ENCODE measurements at regions not wholly inside any gene's neighbourhood (a gene's known extent, or its start where the extent isn't known, plus 50 kb on each side); places are given as distances from the start of the nearest gene placed in this dataset.
A peak's percentile ranks its signal among the peaks of the same experiment; 100 is the strongest.

DNA sequence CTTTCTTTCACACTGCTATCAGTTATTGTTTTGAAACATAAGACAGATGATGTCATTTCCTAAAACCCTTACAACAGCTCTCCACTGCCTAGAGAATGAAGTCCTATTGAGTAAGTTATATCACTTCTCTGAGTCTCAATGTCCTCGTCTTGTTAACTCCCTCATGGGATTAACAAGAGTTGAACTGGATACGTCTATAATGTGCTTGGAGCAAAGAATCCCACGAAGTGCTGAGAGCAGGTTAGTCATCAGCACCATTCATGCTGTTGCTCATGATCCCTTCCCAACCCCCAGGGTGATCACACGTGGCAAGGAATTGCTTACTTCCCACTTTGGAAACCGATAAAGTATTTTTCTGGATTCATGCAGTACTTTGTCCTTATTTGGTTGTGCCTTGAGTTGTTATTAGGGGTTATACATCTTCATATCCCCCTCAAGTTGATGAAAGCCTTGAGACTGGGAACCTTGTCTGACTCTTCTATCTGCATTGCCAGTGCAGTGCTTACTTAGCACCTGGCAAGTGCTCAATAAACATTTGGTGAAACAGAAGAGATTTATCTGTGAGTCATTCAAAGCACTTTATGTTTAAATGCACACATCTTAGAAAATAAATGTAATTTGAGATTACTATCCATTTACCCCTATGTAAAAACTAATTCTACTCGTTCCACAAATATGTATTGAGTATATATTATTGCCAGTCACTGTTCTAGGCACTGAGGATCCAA is 487.5 kb downstream of the EPM2A start:
- no peak overlapping the region for H3K4me3 ChIP-seq (ENCODE audit: low read depth, low read length)
- TF ChIP-seq, protein P1, sequence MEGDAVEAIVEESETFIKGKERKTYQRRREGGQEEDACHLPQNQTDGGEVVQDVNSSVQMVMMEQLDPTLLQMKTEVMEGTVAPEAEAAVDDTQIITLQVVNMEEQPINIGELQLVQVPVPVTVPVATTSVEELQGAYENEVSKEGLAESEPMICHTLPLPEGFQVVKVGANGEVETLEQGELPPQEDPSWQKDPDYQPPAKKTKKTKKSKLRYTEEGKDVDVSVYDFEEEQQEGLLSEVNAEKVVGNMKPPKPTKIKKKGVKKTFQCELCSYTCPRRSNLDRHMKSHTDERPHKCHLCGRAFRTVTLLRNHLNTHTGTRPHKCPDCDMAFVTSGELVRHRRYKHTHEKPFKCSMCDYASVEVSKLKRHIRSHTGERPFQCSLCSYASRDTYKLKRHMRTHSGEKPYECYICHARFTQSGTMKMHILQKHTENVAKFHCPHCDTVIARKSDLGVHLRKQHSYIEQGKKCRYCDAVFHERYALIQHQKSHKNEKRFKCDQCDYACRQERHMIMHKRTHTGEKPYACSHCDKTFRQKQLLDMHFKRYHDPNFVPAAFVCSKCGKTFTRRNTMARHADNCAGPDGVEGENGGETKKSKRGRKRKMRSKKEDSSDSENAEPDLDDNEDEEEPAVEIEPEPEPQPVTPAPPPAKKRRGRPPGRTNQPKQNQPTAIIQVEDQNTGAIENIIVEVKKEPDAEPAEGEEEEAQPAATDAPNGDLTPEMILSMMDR (IDR thresholded peaks at IDR 0.05; ENCODE audit: insufficient read depth, low read depth, low read length): no peak
- DNase-seq (ENCODE audit: low read depth): peak; percentile 56

GRCh38 chr6:145250436-145250835 is 484.9 kb downstream of the EPM2A start:
- no peak overlapping the region for H3K4me3 ChIP-seq (ENCODE audit: low read depth, low read length)
- TF ChIP-seq, protein P1 (IDR thresholded peaks at IDR 0.05; ENCODE audit: insufficient read depth, low read depth, low read length): no peak
- DNase-seq (ENCODE audit: low read depth): no peak

- TF ChIP-seq, protein P1 (IDR thresholded peaks at IDR 0.05; ENCODE audit: insufficient read depth, low read depth, low read length): no peak
- no peak overlapping the region for H3K4me3 ChIP-seq (ENCODE audit: low read depth, low read length)
- no peak for DNase-seq (ENCODE audit: low read depth)
These were observed 482.6 kb downstream of the EPM2A start for GRCh38 chr6:145252737-145253136.

DNA sequence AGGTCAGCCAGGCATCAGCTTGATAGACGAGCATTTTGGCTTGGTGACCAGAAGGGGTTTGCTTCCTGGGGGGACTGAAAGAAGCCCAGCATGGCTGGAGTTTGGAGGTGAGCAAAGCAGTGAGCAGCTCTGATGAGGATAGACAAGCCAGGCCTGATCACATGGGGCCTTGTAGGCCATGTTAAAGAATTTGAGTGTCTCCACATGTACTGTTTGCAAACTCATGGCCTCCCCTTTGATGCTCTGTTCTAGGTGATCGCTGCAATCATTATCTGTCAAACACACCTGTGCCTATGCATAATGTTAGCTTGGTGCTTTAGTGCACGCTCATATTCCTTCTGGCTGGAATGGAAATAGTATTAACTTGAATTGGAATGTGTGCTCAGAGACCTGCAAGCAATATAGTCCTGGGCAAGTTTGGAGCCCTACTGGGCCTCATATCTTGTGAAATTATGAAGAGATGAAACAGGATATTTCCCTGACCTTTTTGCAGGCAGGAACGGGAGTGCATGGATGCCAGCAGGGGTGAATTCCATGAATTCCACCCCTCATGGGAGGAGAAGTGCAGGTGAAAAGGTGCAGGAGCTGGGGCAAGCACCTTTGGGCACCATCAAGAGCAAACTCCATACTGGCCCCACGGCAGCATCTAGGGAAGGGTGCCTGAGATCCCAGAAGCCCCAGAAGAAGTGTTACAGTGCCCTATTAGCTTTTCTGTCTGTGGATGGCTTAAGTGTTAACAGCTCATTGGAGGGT is 480.5 kb downstream of the EPM2A start:
- TF ChIP-seq, protein P1 (IDR thresholded peaks at IDR 0.05; ENCODE audit: insufficient read depth, low read depth, low read length): no peak
- H3K4me3 ChIP-seq (ENCODE audit: low read depth, low read length): no peak overlapping the region
- DNase-seq (ENCODE audit: low read depth): no peak

- no peak overlapping the region for H3K4me3 ChIP-seq (ENCODE audit: low read depth, low read length)
- no peak for DNase-seq (ENCODE audit: low read depth)
- TF ChIP-seq, protein P1 (IDR thresholded peaks at IDR 0.05; ENCODE audit: insufficient read depth, low read depth, low read length): no peak
These were observed 477.6 kb downstream of the EPM2A start for GRCh38 chr6:145257704-145258103.

- TF ChIP-seq, protein P1 (IDR thresholded peaks at IDR 0.05; ENCODE audit: insufficient read depth, low read depth, low read length): no peak
- no peak for DNase-seq (ENCODE audit: low read depth)
- H3K4me3 ChIP-seq (ENCODE audit: low read depth, low read length): no peak overlapping the region
These were observed 477.2 kb downstream of the EPM2A start for GRCh38 chr6:145258122-145258521.

Measured in fibroblast of villous mesenchyme (primary cell).